Hepatic stellate cell (primary cell): ENCODE measurements at regions not wholly inside any gene's neighbourhood (a gene's known extent, or its start where the extent isn't known, plus 50 kb on each side); places are given as distances from the start of the nearest gene placed in this dataset.
"Not testable (repeated sequence)": the region's sequence is repeated elsewhere in the genome, so short reads cannot be mapped to it uniquely, and the experiment has no call there.

Experiments used
- DNase-seq: peaks from one replicate; pipeline ENCODE4 v3.0.0; 2011; ENCODE audit warnings: low spot score

DNA sequence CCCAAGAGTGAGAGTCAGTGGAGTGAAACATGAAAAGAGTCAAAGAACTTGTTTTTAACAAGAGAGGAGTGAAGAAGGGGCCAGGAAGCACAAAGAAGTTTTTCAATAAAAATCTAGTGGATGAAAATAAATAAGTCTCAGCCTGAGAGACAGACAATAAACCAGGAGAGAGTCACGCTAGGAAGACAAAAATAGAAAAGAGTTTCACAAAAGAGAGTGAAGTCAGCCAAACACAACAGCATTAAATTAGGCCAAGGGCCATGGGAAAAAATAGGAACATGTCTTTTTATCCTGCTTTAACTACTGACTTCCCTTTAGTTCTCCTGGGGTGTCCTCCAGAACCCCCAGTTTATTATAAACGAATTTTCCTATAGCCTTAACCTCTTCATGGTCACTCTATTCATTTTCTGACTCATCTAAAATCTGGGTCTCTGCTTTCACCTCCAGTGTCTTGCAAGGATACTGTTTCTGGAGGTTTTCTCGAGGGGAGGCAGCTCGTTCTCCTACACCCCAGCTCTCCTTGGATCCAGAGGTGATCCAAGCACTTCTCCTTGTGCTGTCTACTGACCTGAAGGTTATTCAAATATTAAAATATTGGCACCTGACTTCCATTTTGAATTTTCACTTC, 571.5 kb upstream of the PPP2R3A start:
- DNase-seq: no peak

DNA sequence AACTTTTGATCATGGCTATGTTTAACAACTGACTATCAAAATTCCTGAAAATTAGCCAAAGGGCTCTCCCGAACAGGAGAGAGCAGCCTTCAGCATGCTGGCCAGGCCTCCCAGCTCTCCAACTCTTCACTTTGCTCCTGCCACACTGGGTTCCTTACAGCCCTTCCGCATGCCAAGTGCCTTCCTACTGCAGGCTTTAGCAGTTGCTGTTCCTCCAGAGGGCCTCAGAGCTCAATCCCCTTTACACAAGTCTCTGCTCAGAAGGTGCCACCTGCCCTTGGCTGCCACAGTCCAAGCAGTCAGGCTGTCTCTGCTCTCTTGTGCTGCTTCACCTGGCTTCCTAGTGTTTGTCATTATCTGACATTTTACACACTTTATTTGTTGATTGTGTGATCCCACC, 553.1 kb upstream of the PPP2R3A start:
- no peak for DNase-seq

DNA sequence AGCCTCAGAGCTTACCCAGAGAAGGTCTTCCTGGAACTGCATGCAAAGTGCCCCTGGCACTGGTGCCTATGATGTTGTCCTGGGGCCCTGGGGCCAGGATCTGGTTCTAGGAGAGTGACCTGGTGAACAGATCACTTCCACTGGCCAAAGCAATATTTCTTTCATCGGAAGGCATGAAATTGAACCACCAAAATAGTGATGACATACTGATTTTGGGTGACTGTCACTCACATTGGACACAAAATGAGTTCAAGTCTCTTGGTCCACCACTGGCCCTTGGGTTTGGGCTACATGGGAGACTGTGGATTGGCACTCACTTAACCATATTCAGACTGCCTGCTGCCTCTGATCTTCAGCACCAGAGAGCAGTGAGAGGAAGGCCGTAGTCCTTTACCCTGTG, 549.3 kb upstream of the PPP2R3A start:
- no peak for DNase-seq

GRCh38 chr3:135419155-135419554, 546.4 kb upstream of the PPP2R3A start:
- no peak for DNase-seq

DNA sequence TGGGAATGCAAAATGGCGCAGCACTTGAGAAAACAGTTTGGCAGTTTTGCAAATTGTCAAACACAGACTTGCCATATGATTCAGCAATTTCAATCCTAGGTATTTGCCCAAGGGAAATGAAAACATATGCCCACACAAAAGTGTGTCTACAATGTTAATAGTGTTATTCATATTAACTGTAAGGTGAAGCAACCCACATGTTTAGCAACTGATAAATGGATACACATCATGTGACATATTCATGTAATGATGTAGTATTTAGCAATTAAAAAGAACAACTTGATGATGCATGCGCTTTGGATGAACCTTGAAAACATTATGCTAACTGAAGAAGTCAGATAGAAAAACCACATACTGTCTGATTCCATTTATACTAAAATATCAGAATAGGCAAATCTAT, 539.0 kb upstream of the PPP2R3A start:
- no peak for DNase-seq

- no peak for DNase-seq
Measured at GRCh38 chr3:135432402-135432801, 533.1 kb upstream of the PPP2R3A start.

GRCh38 chr3:135438889-135439597, 526.5 kb upstream of the PPP2R3A start:
- DNase-seq: not testable (repeated sequence)

DNA sequence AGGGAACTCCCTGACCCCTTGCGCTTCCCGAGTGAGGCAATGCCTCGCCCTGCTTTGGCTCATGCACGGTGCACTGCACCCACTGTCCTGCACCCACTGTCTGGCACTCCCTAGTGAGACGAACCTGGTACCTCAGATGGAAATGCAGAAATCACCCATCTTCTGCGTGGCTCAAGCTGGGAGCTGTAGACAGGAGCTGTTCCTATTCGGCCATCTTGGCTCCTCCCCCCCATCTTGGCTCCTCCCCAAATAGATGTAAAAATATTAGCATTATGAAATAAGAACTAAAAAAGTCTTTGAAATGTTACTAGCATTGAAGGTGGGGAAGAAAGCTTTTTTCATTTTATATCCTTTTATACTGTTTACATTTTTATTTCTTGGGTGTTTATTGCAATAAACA, 525.9 kb upstream of the PPP2R3A start:
- DNase-seq: not testable (repeated sequence)

- no peak for DNase-seq
Measured at GRCh38 chr3:135440233-135440632, 525.3 kb upstream of the PPP2R3A start.

GRCh38 chr3:135440746-135441145, 524.8 kb upstream of the PPP2R3A start:
- no peak for DNase-seq

DNA sequence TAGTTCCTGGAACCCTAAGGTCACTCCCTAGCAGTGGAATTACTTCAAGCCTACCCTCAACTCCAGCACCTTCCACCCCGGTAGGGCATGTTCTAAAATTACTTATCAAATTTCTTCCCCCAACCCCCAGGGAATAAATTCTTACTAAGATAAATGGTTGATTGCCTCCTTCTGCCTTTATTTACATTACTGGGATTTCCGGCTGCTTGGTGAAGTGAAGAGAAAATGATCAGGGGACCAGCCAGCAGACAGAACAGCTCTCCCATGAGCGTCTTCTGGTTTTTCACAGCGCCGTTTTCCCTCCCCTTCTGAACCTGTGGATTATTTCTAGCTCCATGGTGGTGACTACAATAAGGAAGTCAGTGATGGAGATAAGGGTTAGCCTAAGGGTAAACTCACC, 521.5 kb upstream of the PPP2R3A start:
- DNase-seq: no peak

GRCh38 chr3:135447483-135447882, 518.0 kb upstream of the PPP2R3A start:
- DNase-seq: no peak

- no peak for DNase-seq
Measured at GRCh38 chr3:135448520-135448919, 517.0 kb upstream of the PPP2R3A start.

- DNase-seq: no peak
Measured at GRCh38 chr3:135449046-135449445, 516.5 kb upstream of the PPP2R3A start.

- no peak for DNase-seq
Measured at GRCh38 chr3:135451037-135451785, 514.3 kb upstream of the PPP2R3A start.

GRCh38 chr3:135452881-135453280, 512.6 kb upstream of the PPP2R3A start:
- DNase-seq: no peak

DNA sequence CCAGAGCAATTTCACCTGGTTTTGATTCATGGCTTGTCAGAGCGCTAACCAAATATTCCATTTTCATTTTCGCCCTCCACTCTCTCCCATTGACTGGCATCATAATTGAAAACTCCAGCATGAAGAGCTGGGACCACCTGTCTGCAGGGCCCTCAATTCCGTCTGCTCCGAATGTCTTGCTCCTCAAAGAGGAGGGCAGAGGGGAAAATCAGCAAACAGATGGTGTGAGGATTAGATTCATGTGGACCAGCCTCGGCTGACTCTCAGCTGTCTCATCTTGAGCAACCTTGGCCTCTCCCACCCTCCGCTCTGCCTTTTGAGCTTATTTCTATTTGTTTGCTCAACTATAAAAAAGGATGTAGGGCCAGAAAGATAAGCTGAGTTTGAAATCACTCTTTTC, 512.2 kb upstream of the PPP2R3A start:
- no peak for DNase-seq

DNA sequence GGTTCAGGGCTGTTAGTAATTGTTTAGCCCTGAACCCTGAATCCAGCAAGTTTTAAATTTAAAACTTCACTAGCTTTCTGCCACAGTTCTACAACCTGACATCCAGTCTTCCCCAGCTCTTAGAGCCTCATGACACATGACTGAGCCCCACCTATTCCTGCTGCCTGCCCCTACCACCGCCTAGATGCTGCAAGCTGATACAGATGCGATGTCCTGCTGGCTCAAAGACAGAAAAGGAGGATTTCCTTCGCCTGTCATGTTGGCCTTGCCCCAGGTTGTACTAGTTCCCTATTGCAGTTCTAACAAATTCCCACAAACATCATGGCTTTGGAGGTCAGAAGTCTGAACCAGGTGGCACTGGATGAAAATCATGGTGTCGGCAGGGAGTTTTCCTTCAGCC, 510.6 kb upstream of the PPP2R3A start:
- no peak for DNase-seq

GRCh38 chr3:135456108-135456790, 509.3 kb upstream of the PPP2R3A start:
- DNase-seq: no peak

GRCh38 chr3:135458541-135459322, 506.8 kb upstream of the PPP2R3A start:
- DNase-seq: no peak

- no peak for DNase-seq
Measured at GRCh38 chr3:135460273-135460672, 505.3 kb upstream of the PPP2R3A start.

GRCh38 chr3:135471911-135472310, 493.6 kb upstream of the PPP2R3A start:
- DNase-seq: no peak
